HEK293 (cell line): ENCODE measurements at regions not wholly inside any gene's neighbourhood (a gene's known extent, or its start where the extent isn't known, plus 50 kb on each side); places are given as distances from the start of the nearest gene placed in this dataset.

Experiments used
- CTCF ChIA-PET: fragments of 350-600 bp; formaldehyde crosslinking; extraction: SDS; loops from one replicate; lab custom pipeline; 2021; ENCODE audit warnings: antibody characterized with exemption; lab: Yijun Ruan, JAX
- POLR2A ChIA-PET: fragments of 300-600 bp; formaldehyde crosslinking; extraction: SDS; loops from one replicate; lab custom pipeline; 2020; ENCODE audit warnings: antibody characterized with exemption, inconsistent platforms; lab: Yijun Ruan, JAX
- H3K27ac ChIP-seq: fragments of 200-500 bp; sonication (Bioruptor generic); 2 replicates; pipeline ENCODE4 v1.5.1; 2014; ENCODE audit warnings: low read depth, low read length, control low read depth, inconsistent platforms; ENCODE audit errors: extremely low read depth
- H3K36me3 ChIP-seq, 2 experiments: fragments of 200-500 bp in 1 of 2; sonication (Bioruptor generic) in 1 of 2; 1 replicate in 1 of 2; 2 replicates in 1 of 2; pipeline ENCODE4 v1.5.1; 2014 to 2017; ENCODE audit warnings: inconsistent platforms in 2 of 2, low read length in 2 of 2; ENCODE audit not compliant: control insufficient read depth in 2 of 2, insufficient read depth in 1 of 2
- H3K4me1 ChIP-seq: fragments of 200-500 bp; sonication (Bioruptor generic); 2 replicates; pipeline ENCODE4 v1.5.1; 2014; ENCODE audit warnings: mild to moderate bottlenecking, low read length, inconsistent platforms; ENCODE audit not compliant: control insufficient read depth, insufficient read depth
- H3K4me3 ChIP-seq: 2 replicates; pipeline ENCODE4 v1.5.1; 2011; ENCODE audit warnings: low read depth, mild to moderate bottlenecking, control low read depth, low read length, moderate library complexity
- H3K9me3 ChIP-seq: fragments of 200-500 bp; sonication (Bioruptor generic); 2 replicates; pipeline ENCODE4 v1.5.1; 2014; ENCODE audit warnings: low read depth, low read length, inconsistent platforms; ENCODE audit not compliant: control insufficient read depth, insufficient read depth
- GFI1B ChIP-seq: fragments of 450-650 bp; formaldehyde crosslinking; IDR thresholded peaks from 2 replicates; pipeline ENCODE4 v1.5.1; 2016; ENCODE audit warnings: missing biosample characterization, missing genetic modification characterization
- GLI2 ChIP-seq: fragments of 450-650 bp; formaldehyde crosslinking; IDR thresholded peaks from 2 replicates; pipeline ENCODE4; 2017; ENCODE audit warnings: missing biosample characterization, missing genetic modification characterization, low read depth, borderline replicate concordance
- GLIS1 ChIP-seq: fragments of 450-650 bp; formaldehyde crosslinking; IDR thresholded peaks from 2 replicates; pipeline ENCODE4 v1.5.1; 2016; ENCODE audit warnings: missing biosample characterization, missing genetic modification characterization
- KLF1 ChIP-seq: fragments of 450-650 bp; formaldehyde crosslinking; IDR thresholded peaks from 2 replicates; pipeline ENCODE4 v1.5.1; 2016; ENCODE audit warnings: missing biosample characterization, missing genetic modification characterization
- KLF17 ChIP-seq: fragments of 450-650 bp; formaldehyde crosslinking; IDR thresholded peaks from 2 replicates; pipeline ENCODE4 v1.5.1; 2016; ENCODE audit warnings: missing biosample characterization, missing genetic modification characterization
- TCF7L2 ChIP-seq: IDR thresholded peaks from 2 replicates; pipeline ENCODE4 v1.6.1; 2011; ENCODE audit warnings: low read depth, mild to moderate bottlenecking, inconsistent platforms, low read length, moderate library complexity, borderline replicate concordance
- WT1 ChIP-seq: fragments of 450-650 bp; formaldehyde crosslinking; IDR thresholded peaks from 2 replicates; pipeline ENCODE4 v1.5.1; 2016; ENCODE audit warnings: missing biosample characterization, missing genetic modification characterization
- ZBTB11 ChIP-seq: fragments of 450-650 bp; formaldehyde crosslinking; conservative IDR thresholded peaks from 2 replicates; pipeline ENCODE4 v1.5.1; 2016; ENCODE audit warnings: low read depth, missing biosample characterization, missing genetic modification characterization
- ZBTB20 ChIP-seq: fragments of 450-650 bp; formaldehyde crosslinking; IDR thresholded peaks from 2 replicates; pipeline ENCODE4 v1.5.1; 2016; ENCODE audit warnings: missing biosample characterization, missing genetic modification characterization
- ZBTB48 ChIP-seq: fragments of 450-650 bp; formaldehyde crosslinking; IDR thresholded peaks from 2 replicates; pipeline ENCODE4 v1.5.1; 2016; ENCODE audit warnings: missing biosample characterization, missing genetic modification characterization
- ZBTB6 ChIP-seq: fragments of 450-650 bp; formaldehyde crosslinking; IDR thresholded peaks from 2 replicates; pipeline ENCODE4 v1.5.1; 2017; ENCODE audit warnings: missing biosample characterization, missing genetic modification characterization
- ZNF112 ChIP-seq: fragments of 450-650 bp; formaldehyde crosslinking; IDR thresholded peaks from 2 replicates; pipeline ENCODE4 v1.5.0; 2017; ENCODE audit warnings: missing biosample characterization, missing genetic modification characterization
- ZNF157 ChIP-seq: fragments of 450-650 bp; formaldehyde crosslinking; IDR thresholded peaks from 2 replicates; pipeline ENCODE4 v1.5.1; 2016; ENCODE audit warnings: missing biosample characterization, missing genetic modification characterization
- ZNF18 ChIP-seq: fragments of 450-650 bp; formaldehyde crosslinking; IDR thresholded peaks from 2 replicates; pipeline ENCODE4 v1.5.1; 2016; ENCODE audit warnings: missing biosample characterization, missing genetic modification characterization
- ZNF223 ChIP-seq: fragments of 450-650 bp; formaldehyde crosslinking; IDR thresholded peaks from 2 replicates; pipeline ENCODE4 v1.5.1; 2016; ENCODE audit warnings: missing biosample characterization, missing genetic modification characterization
- ZNF433 ChIP-seq: fragments of 450-650 bp; formaldehyde crosslinking; IDR thresholded peaks from 2 replicates; pipeline ENCODE4 v1.5.1; 2016; ENCODE audit warnings: missing biosample characterization, missing genetic modification characterization, low read depth
- ZNF473 ChIP-seq: fragments of 450-650 bp; formaldehyde crosslinking; IDR thresholded peaks from 2 replicates; pipeline ENCODE4 v1.5.1; 2017; ENCODE audit warnings: missing biosample characterization, missing genetic modification characterization
- ZNF513 ChIP-seq: fragments of 450-650 bp; IDR thresholded peaks from 2 replicates; pipeline ENCODE4 v1.5.1; 2018; ENCODE audit warnings: missing biosample characterization, missing genetic modification characterization
- ZNF571 ChIP-seq: fragments of 450-650 bp; formaldehyde crosslinking; IDR thresholded peaks from 2 replicates; pipeline ENCODE4 v1.5.0; 2017; ENCODE audit warnings: missing biosample characterization, missing genetic modification characterization
- ZNF596 ChIP-seq: fragments of 450-650 bp; IDR thresholded peaks from 2 replicates; pipeline ENCODE4 v1.5.0; 2018; ENCODE audit warnings: missing biosample characterization, mild to moderate bottlenecking, missing genetic modification characterization, moderate library complexity
- ZNF623 ChIP-seq: fragments of 450-650 bp; formaldehyde crosslinking; IDR thresholded peaks from 2 replicates; pipeline ENCODE4 v1.5.1; 2016; ENCODE audit warnings: missing biosample characterization, missing genetic modification characterization
- ZNF624 ChIP-seq: fragments of 450-650 bp; formaldehyde crosslinking; IDR thresholded peaks from 2 replicates; pipeline ENCODE4 v1.5.1; 2017; ENCODE audit warnings: missing biosample characterization, missing genetic modification characterization
- ZNF654 ChIP-seq: fragments of 450-650 bp; formaldehyde crosslinking; IDR thresholded peaks from 2 replicates; pipeline ENCODE4 v1.5.1; 2016; ENCODE audit warnings: low read depth, missing biosample characterization, missing genetic modification characterization
- ZNF837 ChIP-seq: fragments of 450-650 bp; formaldehyde crosslinking; IDR thresholded peaks from 2 replicates; pipeline ENCODE4 v1.5.1; 2016; ENCODE audit warnings: missing biosample characterization, missing genetic modification characterization

- TF ChIP-seq TCF7L2: no peak
- TF ChIP-seq ZBTB11: no peak
- no peak for TF ChIP-seq GFI1B (tag by site-specific recombination)
- TF ChIP-seq ZBTB48 (tag by site-specific recombination): no peak
- no peak for TF ChIP-seq ZNF157
- no peak for TF ChIP-seq GLIS1 (tag by site-specific recombination)
- TF ChIP-seq ZNF837: no peak
- TF ChIP-seq ZNF223 (tag by site-specific recombination): no peak
- TF ChIP-seq, all 188 proteins: peak for 0
Observed at GRCh38 chr18:53862921-53863320, 361.5 kb downstream of the MBD2 start (continued).

- Histone ChIP-seq H3K36me3 (no peaks in the 10 kb centered on the region), H3K4me1 (no peaks in the 10 kb centered on the region), H3K4me3 (no peak overlapping the region), H3K27ac (no peak overlapping the region), H3K9me3 (no peaks in the 10 kb centered on the region)
- ChIA-PET POLR2A (no interaction called here), CTCF (no interaction called here)
- TF ChIP-seq WT1 (no peak), KLF1 (no peak), GLI2 (tag by site-specific recombination) (no peak)
Observed at GRCh38 chr18:53861185-53861584, 363.3 kb downstream of the MBD2 start.

GRCh38 chr18:53859764-53860163, 364.7 kb downstream of the MBD2 start:
- Histone ChIP-seq H3K36me3 (no peaks in the 10 kb centered on the region), H3K9me3 (no peaks in the 10 kb centered on the region), H3K4me1 (no peaks in the 10 kb centered on the region), H3K4me3 (no peak overlapping the region), H3K27ac (no peak overlapping the region)
- TF ChIP-seq ZNF624 (tag by site-specific recombination) (no peak), ZBTB6 (tag by site-specific recombination) (no peak), ZNF623 (tag by site-specific recombination) (no peak), KLF17 (tag by site-specific recombination) (no peak)
- POLR2A ChIA-PET: no interaction called here
- CTCF ChIA-PET: no interaction called here

- no peak overlapping the region for H3K4me3 ChIP-seq
- no peak for TF ChIP-seq ZNF18 (tag by site-specific recombination)
- no peak for TF ChIP-seq ZNF513 (tag by site-specific recombination)
- no peak for TF ChIP-seq ZNF654 (tag by site-specific recombination)
- no peak for TF ChIP-seq ZNF571 (tag by site-specific recombination)
- no peak for TF ChIP-seq ZNF596
- no peak for TF ChIP-seq ZNF112 (tag by site-specific recombination)
- no peak for TF ChIP-seq ZNF433 (tag by site-specific recombination)
- no peak for TF ChIP-seq ZNF473 (tag by site-specific recombination)
- TF ChIP-seq ZBTB20: no peak
- TF ChIP-seq, all 188 proteins: peak for 0
- no peak overlapping the region for H3K27ac ChIP-seq
- H3K9me3 ChIP-seq: no peaks in the 10 kb centered on the region
- no peaks in the 10 kb centered on the region for H3K4me1 ChIP-seq
- H3K36me3 ChIP-seq: no peaks in the 10 kb centered on the region
- CTCF ChIA-PET: no interaction called here
- POLR2A ChIA-PET: no interaction called here
Observed at GRCh38 chr18:53850902-53851301, 373.6 kb downstream of the MBD2 start.
